ENCODE measurements at regions not wholly inside any gene's neighbourhood (a gene's known extent, or its start where the extent isn't known, plus 50 kb on each side); places are given as distances from the start of the nearest gene placed in this dataset.
A peak's percentile ranks its signal among the peaks of the same experiment; 100 is the strongest.

- no CpG with 5 or more reads among the region's 4 CpGs for WGBS, 10 experiments
- Histone ChIP-seq H3K4me1 (replicated peaks in 1 of 2) (peaks cover 10% of the 10 kb centered on the region in 2 donors), H3K27ac (no peak overlapping the region), H3K4me3 (no peak overlapping the region)
- in situ Hi-C loops (cut with MboI; ENCODE audit: low pct_unique_long_range_greater_than_20kb in 2 of 9, low sequenced_read_pairs in 9 of 9, unreplicated experiment in 9 of 9) = no loop called here
- ATAC-seq (replicated peaks in 6 of 8) = no peak
Measured at GRCh38 chr11:76281558-76281906, 75.2 kb upstream of the WNT11 start.

- 80 to 100% methylated on average over 1 to 2 of the region's 15 CpGs; no CpG with 5 or more reads in 8 of the 10 experiments for WGBS, 10 experiments
- no peak for ATAC-seq (replicated peaks in 6 of 8)
Measured at GRCh38 chr11:76280882-76281557, 74.7 kb upstream of the WNT11 start.

DNA sequence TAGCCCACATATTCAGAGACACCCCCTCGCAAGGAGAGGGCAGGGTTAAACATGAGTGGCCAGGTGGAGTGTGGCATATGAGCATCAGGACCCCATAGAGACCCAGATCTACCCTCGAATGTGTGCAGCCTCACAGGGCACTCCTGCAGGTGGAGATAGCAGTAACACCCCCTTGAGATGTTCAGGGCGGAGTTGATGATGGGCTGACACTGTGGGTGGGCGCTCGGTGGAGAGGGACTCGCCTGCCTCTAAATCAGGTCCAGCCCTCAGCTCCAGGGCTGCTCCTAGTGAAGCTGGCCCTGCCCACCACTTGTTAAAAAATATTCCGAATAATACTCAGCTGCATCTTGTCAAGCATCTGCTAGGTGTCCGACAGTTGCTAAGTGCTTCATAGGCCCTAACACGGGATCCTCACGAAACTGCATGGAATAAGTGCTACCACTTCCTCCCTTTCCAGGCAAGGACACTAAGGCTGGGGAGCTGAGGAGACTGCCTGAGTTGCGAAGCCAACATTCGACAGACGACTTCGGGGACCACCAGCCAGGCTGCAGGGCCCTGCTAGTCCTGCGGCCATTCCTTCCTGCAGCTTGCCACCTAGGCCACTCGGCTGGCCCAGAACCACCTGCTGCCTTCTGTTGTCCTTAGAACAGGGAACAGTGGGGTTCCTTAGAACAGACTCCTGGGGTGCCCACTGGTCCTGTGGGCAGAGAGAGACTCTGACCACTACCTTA, 74.0 kb upstream of the WNT11 start:
- in situ Hi-C loops (cut with MboI; ENCODE audit: low pct_unique_long_range_greater_than_20kb in 2 of 9, low sequenced_read_pairs in 9 of 9, unreplicated experiment in 9 of 9) = no loop called here
- Histone ChIP-seq H3K27ac (no peak overlapping the region), H3K4me1 (replicated peaks in 1 of 2) (peaks cover 10% of the 10 kb centered on the region in 2 donors), H3K4me3 (no peak overlapping the region)
- 80 to 100% (median 87%) methylated on average over 1 to 8 of the region's 16 CpGs; no CpG with 5 or more reads in 5 of the 10 experiments for WGBS, 10 experiments
- ATAC-seq (replicated peaks in 6 of 8) = peak in 2 of 8 experiments; percentile 34 to 57

More at GRCh38 chr11:76280882-76281557, 74.7 kb upstream of the WNT11 start:
- in situ Hi-C loops (cut with MboI; ENCODE audit: low pct_unique_long_range_greater_than_20kb in 2 of 9, low sequenced_read_pairs in 9 of 9, unreplicated experiment in 9 of 9) = no loop called here
- H3K4me3 ChIP-seq = no peak overlapping the region
- H3K27ac ChIP-seq = no peak overlapping the region
- peaks cover 10% of the 10 kb centered on the region in 2 donors for H3K4me1 ChIP-seq (replicated peaks in 1 of 2)

DNA sequence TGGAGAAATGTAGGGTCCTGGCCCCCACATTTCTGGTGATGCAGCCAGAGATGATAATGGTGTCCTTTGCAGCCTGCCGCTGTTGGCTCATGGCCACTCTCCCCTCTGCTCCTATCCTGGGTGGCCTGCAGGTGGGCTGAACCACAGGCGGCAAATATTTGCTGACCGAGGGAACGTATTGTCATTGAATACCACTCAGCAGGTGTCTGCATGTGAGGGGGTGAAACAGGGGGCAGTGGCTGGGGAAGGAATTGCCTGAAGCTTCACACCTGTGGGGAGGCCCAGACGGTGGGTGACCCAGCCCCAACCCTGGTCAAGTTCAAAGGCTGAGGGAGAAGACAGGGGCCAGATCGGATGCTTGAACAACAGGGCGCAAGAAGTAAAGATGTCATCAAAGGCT, 73.3 kb upstream of the WNT11 start:
- Histone ChIP-seq H3K4me3 (no peak overlapping the region), H3K4me1 (replicated peaks in 1 of 2) (peaks cover 10% of the 10 kb centered on the region in 2 donors), H3K27ac (no peak overlapping the region)
- in situ Hi-C loops (cut with MboI; ENCODE audit: low pct_unique_long_range_greater_than_20kb in 2 of 9, low sequenced_read_pairs in 9 of 9, unreplicated experiment in 9 of 9) = no loop called here
- 63 to 100% (median 100%) methylated on average over 1 to 4 of the region's 7 CpGs; no CpG with 5 or more reads in 5 of the 10 experiments for WGBS, 10 experiments
- no peak for ATAC-seq (replicated peaks in 6 of 8)

DNA sequence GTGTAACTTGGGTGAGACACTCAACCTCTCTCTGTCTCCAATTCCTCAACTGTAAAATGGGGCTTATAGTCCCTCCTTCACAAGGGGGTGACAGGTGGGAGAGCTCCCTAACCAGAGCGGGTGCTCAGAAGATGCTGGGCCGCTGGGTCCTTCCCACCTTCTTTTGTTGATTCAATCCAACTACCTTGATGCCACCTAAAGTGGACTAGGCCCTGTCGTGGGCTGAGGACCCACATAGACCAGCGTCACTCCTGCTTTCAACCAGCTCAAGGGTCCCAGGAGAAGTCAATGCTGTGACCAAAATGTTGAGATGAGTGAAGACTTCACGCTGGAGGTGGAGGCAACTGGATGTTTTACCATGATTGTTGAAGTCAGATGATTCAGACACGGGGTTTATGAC, 72.7 kb upstream of the WNT11 start:
- no peak overlapping the region for H3K27ac ChIP-seq
- H3K4me3 ChIP-seq = no peak overlapping the region
- in situ Hi-C loops (cut with MboI; ENCODE audit: low pct_unique_long_range_greater_than_20kb in 2 of 9, low sequenced_read_pairs in 9 of 9, unreplicated experiment in 9 of 9) = no loop called here
- peaks cover 10% of the 10 kb centered on the region in 2 donors for H3K4me1 ChIP-seq (replicated peaks in 1 of 2)
- no peak for ATAC-seq (replicated peaks in 6 of 8)
- 50 to 100% (median 82%) methylated on average over 1 to 6 of the region's 6 CpGs for WGBS, 10 experiments

- Histone ChIP-seq H3K27ac (no peak overlapping the region), H3K4me1 (replicated peaks in 1 of 2) (peaks cover 9% of the 10 kb centered on the region in 2 donors), H3K4me3 (no peak overlapping the region)
- in situ Hi-C loops (cut with MboI; ENCODE audit: low pct_unique_long_range_greater_than_20kb in 2 of 9, low sequenced_read_pairs in 9 of 9, unreplicated experiment in 9 of 9) = no loop called here
- ATAC-seq (replicated peaks in 6 of 8) = no peak
- WGBS, 10 experiments = 14 to 100% (median 78%) methylated on average over 1 to 4 of the region's 4 CpGs; no CpG with 5 or more reads in 5 of the 10 experiments
Measured at GRCh38 chr11:76278526-76278925, 72.2 kb upstream of the WNT11 start.

DNA sequence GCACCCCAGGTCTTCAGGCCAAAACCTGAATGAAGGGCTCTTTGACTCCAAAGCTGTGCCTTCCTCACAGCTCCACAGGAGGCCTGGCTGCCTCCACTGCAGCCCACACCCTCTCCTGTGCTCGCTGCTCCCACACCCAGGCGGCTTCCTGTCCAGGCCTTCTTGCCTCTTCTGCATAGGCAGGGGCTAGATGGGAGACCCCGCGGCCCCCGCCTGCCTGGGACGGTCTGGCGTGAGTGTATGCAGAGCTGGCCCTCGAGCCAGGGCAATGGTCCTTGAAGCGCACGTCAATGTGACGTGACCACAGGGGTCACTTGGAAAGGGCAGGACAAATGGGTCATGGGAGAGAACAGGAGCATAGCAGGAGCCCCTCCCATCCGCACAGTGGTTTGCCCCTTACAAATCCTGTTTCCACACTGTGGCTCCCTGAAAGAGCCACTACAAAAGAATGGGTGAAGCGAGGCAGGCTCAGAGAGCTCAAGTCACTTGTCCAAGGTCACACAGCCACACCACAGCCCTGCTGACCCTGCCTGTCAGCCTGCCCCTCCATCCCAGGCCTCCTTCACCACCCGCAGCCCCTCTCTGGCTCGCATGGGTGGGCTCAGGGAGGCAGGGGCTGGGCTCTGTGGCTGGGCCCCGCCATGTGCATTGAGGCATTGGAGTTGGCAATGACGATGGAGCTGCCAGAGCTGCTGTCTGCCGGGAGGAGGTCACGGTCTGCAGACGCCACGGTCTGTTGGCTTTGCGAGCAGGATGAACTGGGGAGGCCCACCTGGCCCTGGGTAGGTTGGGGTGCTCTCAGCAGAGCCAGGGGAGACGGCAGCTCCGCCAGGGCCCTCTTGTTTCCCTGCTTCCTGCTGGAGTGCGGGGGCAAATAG, 71.2 kb upstream of the WNT11 start:
- 11 to 100% (median 60%) methylated on average over 1 to 7 of the region's 25 CpGs; no CpG with 5 or more reads in 3 of the 10 experiments for WGBS, 10 experiments
- peak in 7 of 8 experiments; percentile 60 to 96 (median 86) for ATAC-seq (replicated peaks in 6 of 8)
- in situ Hi-C loops (cut with MboI; ENCODE audit: low pct_unique_long_range_greater_than_20kb in 2 of 9, low sequenced_read_pairs in 9 of 9, unreplicated experiment in 9 of 9) = no loop called here
- Histone ChIP-seq H3K4me3 (no peak overlapping the region), H3K27ac (no peak overlapping the region), H3K4me1 (replicated peaks in 1 of 2) (peaks cover 0 to under 1% of the 10 kb centered on the region in 2 donors)

- WGBS, 10 experiments = 75 to 100% (median 82%) methylated on average over 2 of the region's 4 CpGs; no CpG with 5 or more reads in 7 of the 10 experiments
- H3K4me1 ChIP-seq (replicated peaks in 1 of 2) = no peaks in the 10 kb centered on the region
- ATAC-seq (replicated peaks in 6 of 8) = peak in 2 of 8 experiments; percentile 6 to 9
- in situ Hi-C loops (cut with MboI; ENCODE audit: low pct_unique_long_range_greater_than_20kb in 2 of 9, low sequenced_read_pairs in 9 of 9, unreplicated experiment in 9 of 9) = no loop called here
- H3K4me3 ChIP-seq = no peak overlapping the region
- H3K27ac ChIP-seq = no peak overlapping the region
Measured at GRCh38 chr11:76276781-76277155, 70.5 kb upstream of the WNT11 start.

- in situ Hi-C loops (cut with MboI; ENCODE audit: low pct_unique_long_range_greater_than_20kb in 2 of 9, low sequenced_read_pairs in 9 of 9, unreplicated experiment in 9 of 9) = no loop called here
- no peak for ATAC-seq (replicated peaks in 6 of 8)
- H3K4me1 ChIP-seq (replicated peaks in 1 of 2) = no peaks in the 10 kb centered on the region
- no peak overlapping the region for H3K27ac ChIP-seq
- 20 to 92% (median 72%) methylated on average over 1 to 5 of the region's 9 CpGs; no CpG with 5 or more reads in 3 of the 10 experiments for WGBS, 10 experiments
- H3K4me3 ChIP-seq = no peak overlapping the region
Measured at GRCh38 chr11:76276046-76276780, 69.9 kb upstream of the WNT11 start.

DNA sequence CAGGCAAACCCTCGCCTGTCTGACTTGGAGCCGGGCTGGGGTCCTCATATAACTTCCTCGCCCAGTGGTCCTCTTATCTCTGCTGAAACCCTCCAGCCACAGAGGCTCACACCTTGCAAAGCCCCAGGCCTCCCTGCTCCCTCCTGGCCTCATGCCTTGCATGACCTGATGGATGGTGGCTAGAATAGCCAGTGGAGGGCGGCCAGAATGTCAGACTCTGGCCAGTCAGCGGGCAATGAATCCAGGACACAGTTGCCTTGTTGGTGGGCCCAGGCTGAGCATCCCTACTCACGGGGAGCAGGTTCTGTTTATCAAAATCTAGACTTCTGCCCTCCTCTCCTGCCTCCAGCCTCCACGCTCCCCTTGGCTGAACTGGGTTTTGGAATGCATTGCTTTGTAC, 69.1 kb upstream of the WNT11 start:
- no peak for ATAC-seq (replicated peaks in 6 of 8)
- no peak overlapping the region for H3K4me3 ChIP-seq
- in situ Hi-C loops (cut with MboI; ENCODE audit: low pct_unique_long_range_greater_than_20kb in 2 of 9, low sequenced_read_pairs in 9 of 9, unreplicated experiment in 9 of 9) = no loop called here
- H3K27ac ChIP-seq = no peak overlapping the region
- H3K4me1 ChIP-seq (replicated peaks in 1 of 2) = no peaks in the 10 kb centered on the region
- 73 to 100% (median 85%) methylated on average over 1 to 3 of the region's 7 CpGs; no CpG with 5 or more reads in 6 of the 10 experiments for WGBS, 10 experiments

DNA sequence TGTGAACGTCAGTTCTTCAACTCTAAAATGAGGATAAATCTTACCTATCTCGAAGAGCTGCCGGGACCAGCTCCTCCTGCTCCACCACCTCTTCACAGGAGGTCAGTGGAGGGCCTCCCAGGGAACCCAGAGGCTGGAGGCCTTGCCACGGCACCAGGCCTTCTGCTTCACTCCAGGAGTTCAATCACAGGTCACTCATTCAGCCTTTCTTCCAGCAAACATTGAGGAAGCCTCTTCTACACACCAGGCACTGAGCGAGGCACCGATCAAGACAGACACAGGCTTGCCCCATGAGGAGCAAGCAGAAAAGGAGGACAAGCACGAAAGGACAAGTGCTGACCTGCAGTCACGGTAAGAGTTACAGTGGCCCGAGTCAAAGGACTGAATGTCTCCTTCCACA, 64.8 kb upstream of the WNT11 start:
- no peak overlapping the region for H3K27ac ChIP-seq
- no peak for ATAC-seq (replicated peaks in 6 of 8)
- H3K4me3 ChIP-seq = no peak overlapping the region
- in situ Hi-C loops (cut with MboI; ENCODE audit: low pct_unique_long_range_greater_than_20kb in 2 of 9, low sequenced_read_pairs in 9 of 9, unreplicated experiment in 9 of 9) = no loop called here
- H3K4me1 ChIP-seq (replicated peaks in 1 of 2) = no peaks in the 10 kb centered on the region
- 47 to 100% (median 68%) methylated on average over 1 to 6 of the region's 9 CpGs; no CpG with 5 or more reads in 4 of the 10 experiments for WGBS, 10 experiments

- Histone ChIP-seq H3K4me1 (replicated peaks in 1 of 2) (no peaks in the 10 kb centered on the region), H3K27ac (no peak overlapping the region), H3K4me3 (no peak overlapping the region)
- peak in 1 of 8 experiments; percentile 19 for ATAC-seq (replicated peaks in 6 of 8)
- in situ Hi-C loops (cut with MboI; ENCODE audit: low pct_unique_long_range_greater_than_20kb in 2 of 9, low sequenced_read_pairs in 9 of 9, unreplicated experiment in 9 of 9) = no loop called here
- 17 to 100% (median 68%) methylated on average over 1 of the region's 1 CpG; no CpG with 5 or more reads in 6 of the 10 experiments for WGBS, 10 experiments
Measured at GRCh38 chr11:76270389-76270788, 64.1 kb upstream of the WNT11 start.

Data from motor neuron (in vitro differentiated cells).